Adrenal gland (tissue), 5 donors: ENCODE measurements at regions not wholly inside any gene's neighbourhood (a gene's known extent, or its start where the extent isn't known, plus 50 kb on each side); places are given as distances from the start of the nearest gene placed in this dataset.

Experiments
- CTCF ChIP-seq, 6 experiments: fragments of 450-650 bp in 4 of 6; fragments of 200-600 bp in 2 of 6; sonication (generic) in 1 of 6; IDR thresholded peaks; 1 replicate in 5 of 6; 2 replicates in 1 of 6; pipeline versions ENCODE4 v1.5.1 to v1.8.0; 2016 to 2021; ENCODE audit warnings: antibody characterized with exemption in 6 of 6, mild to moderate bottlenecking in 2 of 6, moderate library complexity in 1 of 6
- POLR2A ChIP-seq, 2 donors: fragments of 450-650 bp; IDR thresholded peaks; one replicate each; pipeline ENCODE4 v1.6.1; 2017; ENCODE audit warnings: antibody characterized with exemption in 2 of 2, mild to moderate bottlenecking in 2 of 2, moderate library complexity in 1 of 2
- donor health status: DM: no; HTN: no; CAD: no.

GRCh38 chr14:34072921-34073320 is 122.0 kb upstream of the EGLN3 start:
- TF ChIP-seq CTCF (IDR thresholded peaks at IDR 0.05) (no peak), POLR2A (IDR thresholded peaks at IDR 0.05) (no peak)
